HG03442 (cell line): ENCODE measurements at regions not wholly inside any gene's neighbourhood (a gene's known extent, or its start where the extent isn't known, plus 50 kb on each side); places are given as distances from the start of the nearest gene placed in this dataset.
"Not testable (repeated sequence)": the region's sequence is repeated elsewhere in the genome, so short reads cannot be mapped to it uniquely, and the experiment has no call there.

Source experiments
- ATAC-seq: cut with Tn5 transposase; IDR thresholded peaks from one replicate; pipeline ENCODE4 v1.9.1; 2021; ENCODE audit warnings: mild to moderate bottlenecking, moderate library complexity; ENCODE audit not compliant: unreplicated experiment

GRCh38 chr9:104269996-104270963 lies 176.2 kb downstream of the SMC2 start:
- ATAC-seq = no peak

- ATAC-seq = no peak
Observed at GRCh38 chr9:104276709-104277245, 182.7 kb downstream of the SMC2 start.

GRCh38 chr9:104278929-104279496 lies 184.9 kb downstream of the SMC2 start:
- no peak for ATAC-seq

- no peak for ATAC-seq
Observed at GRCh38 chr9:104279535-104280177, 185.5 kb downstream of the SMC2 start.

- ATAC-seq = no peak
Observed at GRCh38 chr9:104280178-104280560, 186.1 kb downstream of the SMC2 start.

GRCh38 chr9:104280711-104281110 lies 186.6 kb downstream of the SMC2 start:
- ATAC-seq = no peak

- ATAC-seq = no peak
Observed at GRCh38 chr9:104286187-104286586, 192.1 kb downstream of the SMC2 start.

GRCh38 chr9:104286799-104287198 lies 192.7 kb downstream of the SMC2 start:
- ATAC-seq = no peak

- ATAC-seq = no peak
Observed at GRCh38 chr9:104287253-104287878, 193.3 kb downstream of the SMC2 start.

GRCh38 chr9:104293877-104294276 lies 199.8 kb downstream of the SMC2 start:
- ATAC-seq = no peak

GRCh38 chr9:104300124-104300523 lies 203.9 kb upstream of the OR13F1 start:
- no peak for ATAC-seq

GRCh38 chr9:104301755-104302154 lies 202.3 kb upstream of the OR13F1 start:
- no peak for ATAC-seq

GRCh38 chr9:104302775-104303174 lies 201.3 kb upstream of the OR13F1 start:
- ATAC-seq = no peak

- ATAC-seq = no peak
Observed at GRCh38 chr9:104304925-104305324, 199.1 kb upstream of the OR13F1 start.

GRCh38 chr9:104313396-104314110 lies 190.5 kb upstream of the OR13F1 start:
- no peak for ATAC-seq

GRCh38 chr9:104316201-104317009 lies 187.7 kb upstream of the OR13F1 start:
- ATAC-seq = not testable (repeated sequence)

GRCh38 chr9:104319198-104319597 lies 184.9 kb upstream of the OR13F1 start:
- ATAC-seq = no peak

GRCh38 chr9:104319685-104320084 lies 184.4 kb upstream of the OR13F1 start:
- ATAC-seq = no peak

- no peak for ATAC-seq
Observed at GRCh38 chr9:104322596-104322995, 181.5 kb upstream of the OR13F1 start.
